ENCODE measurements at regions not wholly inside any gene's neighbourhood (a gene's known extent, or its start where the extent isn't known, plus 50 kb on each side); places are given as distances from the start of the nearest gene placed in this dataset.
"Not testable (repeated sequence)": the region's sequence is repeated elsewhere in the genome, so short reads cannot be mapped to it uniquely, and the experiment has no call there.

DNA sequence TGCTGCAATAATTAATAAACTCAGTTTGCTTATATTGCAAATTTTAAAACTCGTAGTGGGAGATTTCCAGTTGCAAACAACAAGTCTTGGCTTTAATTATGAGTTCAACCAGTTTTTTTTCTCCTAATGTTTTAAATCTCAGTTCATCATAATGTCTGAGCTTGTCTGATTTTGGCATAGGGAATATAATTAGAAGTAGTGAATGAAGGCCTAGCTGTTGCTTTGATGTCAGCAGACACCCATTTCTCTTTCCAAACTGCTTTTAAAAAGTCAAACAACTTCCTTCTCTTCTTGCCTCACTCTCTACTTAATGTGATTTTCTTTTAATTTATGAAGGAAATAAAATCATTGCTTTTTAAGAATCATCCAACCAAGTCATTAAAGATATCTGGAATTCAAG, 1462.1 kb downstream of the DPP10 start:
- H3K4me3 Mint-ChIP-seq = no peak overlapping the region
- no peak for DNase-seq
- no peaks in the 10 kb centered on the region for H3K27me3 Mint-ChIP-seq
- H3K4me1 Mint-ChIP-seq (ENCODE audit: low read depth in 2 of 2) = no peaks in the 10 kb centered on the region
- no peak overlapping the region for H3K27ac Mint-ChIP-seq
- H3K36me3 Mint-ChIP-seq (ENCODE audit: insufficient read depth) = no peaks in the 10 kb centered on the region
- no peak for ATAC-seq (replicated peaks)
- peaks cover 3 to 28% of the 10 kb centered on the region in 2 donors for H3K9me3 Mint-ChIP-seq

DNA sequence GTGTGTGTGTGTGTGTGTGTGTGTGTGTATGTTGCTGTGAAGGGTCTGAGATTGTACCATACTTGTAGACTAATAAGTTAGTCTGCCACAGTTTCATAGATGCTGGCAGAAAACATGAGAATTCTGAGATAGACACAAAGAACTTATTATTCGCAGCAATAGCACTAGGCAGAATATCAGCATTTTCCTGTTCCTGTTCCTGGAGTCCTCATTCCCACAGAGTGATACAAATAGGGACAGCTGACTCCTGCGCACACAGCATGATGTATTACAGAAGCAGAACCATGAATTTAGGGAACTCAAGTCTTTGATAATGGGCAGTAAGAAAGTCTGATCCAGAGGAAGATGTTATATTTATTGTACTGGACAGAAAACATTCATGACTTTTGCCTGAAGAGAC, 1466.3 kb downstream of the DPP10 start:
- Mint-ChIP-seq H3K36me3 (ENCODE audit: insufficient read depth) (no peaks in the 10 kb centered on the region), H3K9me3 (peaks cover 1 to 14% of the 10 kb centered on the region in 2 donors), H3K4me1 (ENCODE audit: low read depth in 2 of 2) (no peaks in the 10 kb centered on the region), H3K4me3 (no peak overlapping the region), H3K27me3 (no peaks in the 10 kb centered on the region), H3K27ac (no peak overlapping the region)
- DNase-seq (no peak), ATAC-seq (replicated peaks) (no peak)

DNA sequence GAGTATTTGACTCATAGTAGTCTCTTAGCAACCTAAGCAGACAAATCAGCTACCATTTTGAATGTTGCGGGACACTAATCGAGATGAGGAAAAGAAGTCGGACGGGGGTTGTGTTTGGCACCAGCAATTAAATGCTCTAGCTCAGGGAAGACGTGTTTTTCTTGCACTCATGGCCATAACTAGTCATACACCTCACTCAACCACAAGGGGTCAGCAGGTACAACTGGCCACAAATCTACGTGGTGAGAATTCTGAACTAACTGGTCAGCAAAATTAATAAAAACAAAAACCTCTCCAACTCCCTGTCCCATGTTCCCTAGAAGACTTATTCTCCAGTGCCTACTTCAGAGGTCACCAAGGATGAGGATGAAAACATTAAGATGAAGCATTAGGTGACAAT, 1467.8 kb downstream of the DPP10 start:
- DNase-seq (no peak), ATAC-seq (replicated peaks) (no peak)
- no peaks in the 10 kb centered on the region for H3K4me1 Mint-ChIP-seq (ENCODE audit: low read depth in 2 of 2)
- no peak overlapping the region for H3K27ac Mint-ChIP-seq
- peaks cover 0 to 7% of the 10 kb centered on the region in 2 donors for H3K9me3 Mint-ChIP-seq
- H3K36me3 Mint-ChIP-seq (ENCODE audit: insufficient read depth) = no peaks in the 10 kb centered on the region
- no peak overlapping the region for H3K4me3 Mint-ChIP-seq
- H3K27me3 Mint-ChIP-seq = no peaks in the 10 kb centered on the region

DNA sequence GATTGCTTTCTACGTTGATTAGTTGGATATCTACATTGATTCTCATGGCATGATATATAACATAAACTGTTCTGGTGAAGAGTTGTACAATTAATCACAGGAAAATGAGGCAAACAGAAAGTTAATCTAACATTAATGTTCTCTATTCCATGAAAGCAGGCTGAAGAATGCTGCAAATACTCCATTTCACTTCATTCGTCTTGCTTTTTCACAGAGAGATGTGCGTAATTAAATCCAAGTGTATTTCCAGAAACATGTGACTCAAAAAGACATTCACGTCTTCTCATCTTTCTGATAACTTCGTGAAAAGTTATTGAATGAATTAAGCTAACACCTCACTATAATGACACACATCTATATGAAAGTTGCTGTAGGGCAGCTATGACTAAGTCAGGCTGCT, 1471.5 kb downstream of the DPP10 start:
- no peaks in the 10 kb centered on the region for H3K4me1 Mint-ChIP-seq (ENCODE audit: low read depth in 2 of 2)
- H3K27me3 Mint-ChIP-seq = no peaks in the 10 kb centered on the region
- peaks cover 0 to 11% of the 10 kb centered on the region in 2 donors for H3K9me3 Mint-ChIP-seq
- no peak overlapping the region for H3K27ac Mint-ChIP-seq
- no peak overlapping the region for H3K4me3 Mint-ChIP-seq
- DNase-seq = no peak
- ATAC-seq (replicated peaks) = no peak
- no peaks in the 10 kb centered on the region for H3K36me3 Mint-ChIP-seq (ENCODE audit: insufficient read depth)

- Mint-ChIP-seq H3K27me3 (no peaks in the 10 kb centered on the region), H3K27ac (no peak overlapping the region), H3K9me3 (peaks cover 15 to 21% of the 10 kb centered on the region in 2 donors), H3K4me3 (no peak overlapping the region), H3K4me1 (ENCODE audit: low read depth in 2 of 2) (no peaks in the 10 kb centered on the region), H3K36me3 (ENCODE audit: insufficient read depth) (no peaks in the 10 kb centered on the region)
- ATAC-seq (replicated peaks) = no peak
- DNase-seq = no peak
These were observed 1479.1 kb downstream of the DPP10 start for GRCh38 chr2:115921541-115921940.

- no peaks in the 10 kb centered on the region for H3K36me3 Mint-ChIP-seq (ENCODE audit: insufficient read depth)
- no peak overlapping the region for H3K27ac Mint-ChIP-seq
- peaks cover 5 to 19% of the 10 kb centered on the region in 2 donors for H3K9me3 Mint-ChIP-seq
- H3K4me3 Mint-ChIP-seq = no peak overlapping the region
- ATAC-seq (replicated peaks) = no peak
- H3K4me1 Mint-ChIP-seq (ENCODE audit: low read depth in 2 of 2) = no peaks in the 10 kb centered on the region
- no peak for DNase-seq
- no peaks in the 10 kb centered on the region for H3K27me3 Mint-ChIP-seq
These were observed 1497.5 kb downstream of the DPP10 start for GRCh38 chr2:115939902-115940301.

- Mint-ChIP-seq H3K27ac (no peak overlapping the region), H3K4me3 (no peak overlapping the region), H3K4me1 (ENCODE audit: low read depth in 2 of 2) (no peaks in the 10 kb centered on the region), H3K27me3 (no peaks in the 10 kb centered on the region), H3K36me3 (ENCODE audit: insufficient read depth) (no peaks in the 10 kb centered on the region), H3K9me3 (peaks cover 9 to 22% of the 10 kb centered on the region in 2 donors)
- no peak for DNase-seq
- no peak for ATAC-seq (replicated peaks)
These were observed 1500.4 kb downstream of the DPP10 start for GRCh38 chr2:115942800-115943199.

DNA sequence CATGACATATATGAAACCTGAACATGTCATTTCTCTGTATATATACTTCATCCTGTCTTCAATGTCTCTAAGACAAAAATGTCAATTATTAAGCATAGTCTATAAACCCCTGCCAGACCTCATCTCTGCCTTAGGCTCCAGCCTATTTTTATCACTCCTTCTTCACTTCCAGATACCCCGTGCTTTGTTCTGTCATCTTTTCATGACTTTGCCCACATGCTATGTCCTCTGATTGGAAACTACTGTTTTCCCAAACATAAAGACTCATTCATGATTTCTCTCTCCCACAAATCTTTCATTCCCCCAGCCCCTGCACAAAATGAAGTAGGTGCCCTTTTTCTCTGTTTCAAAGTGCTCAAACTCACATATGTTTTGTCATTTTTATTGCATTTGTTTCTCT, 1503.9 kb downstream of the DPP10 start:
- H3K9me3 Mint-ChIP-seq = peaks cover 14 to 26% of the 10 kb centered on the region in 2 donors
- H3K4me1 Mint-ChIP-seq (ENCODE audit: low read depth in 2 of 2) = no peaks in the 10 kb centered on the region
- no peaks in the 10 kb centered on the region for H3K27me3 Mint-ChIP-seq
- no peaks in the 10 kb centered on the region for H3K36me3 Mint-ChIP-seq (ENCODE audit: insufficient read depth)
- no peak overlapping the region for H3K27ac Mint-ChIP-seq
- DNase-seq (no peak), ATAC-seq (replicated peaks) (no peak)
- no peak overlapping the region for H3K4me3 Mint-ChIP-seq

DNA sequence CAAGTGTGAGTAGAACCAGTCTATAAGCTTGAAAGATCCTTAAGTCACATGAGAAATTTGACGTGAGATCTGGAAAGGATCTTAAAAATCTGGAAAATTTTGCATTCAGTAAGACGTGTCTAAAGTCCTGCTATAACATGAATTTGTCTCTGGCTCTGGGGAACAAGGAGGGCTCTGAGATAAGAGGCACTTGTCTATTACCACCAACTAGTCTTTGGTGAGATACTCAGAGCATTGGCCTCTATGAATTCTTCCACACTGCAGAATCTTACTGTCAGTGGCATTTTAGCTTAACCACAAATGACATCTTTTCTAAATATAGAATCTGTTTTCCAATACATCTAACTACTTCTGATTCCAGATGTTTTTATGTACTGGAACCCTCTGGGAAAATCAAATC, 1504.5 kb downstream of the DPP10 start:
- ATAC-seq (replicated peaks) = no peak
- peaks cover 14 to 23% of the 10 kb centered on the region in 2 donors for H3K9me3 Mint-ChIP-seq
- H3K36me3 Mint-ChIP-seq (ENCODE audit: insufficient read depth) = no peaks in the 10 kb centered on the region
- DNase-seq = no peak
- no peak overlapping the region for H3K27ac Mint-ChIP-seq
- no peaks in the 10 kb centered on the region for H3K27me3 Mint-ChIP-seq
- no peaks in the 10 kb centered on the region for H3K4me1 Mint-ChIP-seq (ENCODE audit: low read depth in 2 of 2)
- no peak overlapping the region for H3K4me3 Mint-ChIP-seq

GRCh38 chr2:115976916-115977315, 1534.5 kb downstream of the DPP10 start:
- H3K4me3 Mint-ChIP-seq = no peak overlapping the region
- no peaks in the 10 kb centered on the region for H3K27me3 Mint-ChIP-seq
- DNase-seq = no peak
- no peaks in the 10 kb centered on the region for H3K36me3 Mint-ChIP-seq (ENCODE audit: insufficient read depth)
- no peak overlapping the region for H3K27ac Mint-ChIP-seq
- peaks cover 8 to 30% of the 10 kb centered on the region in 2 donors for H3K9me3 Mint-ChIP-seq
- no peaks in the 10 kb centered on the region for H3K4me1 Mint-ChIP-seq (ENCODE audit: low read depth in 2 of 2)
- ATAC-seq (replicated peaks) = no peak

GRCh38 chr2:115999039-115999438, 1556.6 kb downstream of the DPP10 start:
- H3K27ac Mint-ChIP-seq = no peak overlapping the region
- no peaks in the 10 kb centered on the region for H3K4me1 Mint-ChIP-seq (ENCODE audit: low read depth in 2 of 2)
- H3K27me3 Mint-ChIP-seq = no peaks in the 10 kb centered on the region
- no peak for ATAC-seq (replicated peaks)
- DNase-seq = no peak
- H3K4me3 Mint-ChIP-seq = no peak overlapping the region
- H3K36me3 Mint-ChIP-seq (ENCODE audit: insufficient read depth) = no peaks in the 10 kb centered on the region
- peaks cover 3 to 15% of the 10 kb centered on the region in 2 donors for H3K9me3 Mint-ChIP-seq

DNA sequence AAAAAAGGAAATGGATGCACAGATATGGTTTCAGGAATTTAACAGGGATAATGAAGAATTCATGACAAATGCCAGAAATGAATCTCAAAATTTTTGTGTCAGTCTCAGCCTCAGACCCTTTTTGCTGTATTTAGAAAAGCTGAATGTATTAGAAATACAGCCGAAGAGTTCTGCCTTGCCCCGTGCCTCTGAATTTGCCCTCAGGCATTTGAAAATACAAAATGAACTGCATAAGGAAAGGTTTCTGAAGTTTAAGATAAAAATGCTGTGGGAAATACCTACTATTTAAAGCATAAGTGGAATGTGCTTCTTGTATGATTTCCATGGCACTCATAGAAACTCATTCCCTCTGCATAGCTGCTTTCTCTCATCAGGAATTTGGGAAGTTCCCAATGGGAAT, 1580.6 kb downstream of the DPP10 start:
- no peaks in the 10 kb centered on the region for H3K4me1 Mint-ChIP-seq (ENCODE audit: low read depth in 2 of 2)
- no peaks in the 10 kb centered on the region for H3K36me3 Mint-ChIP-seq (ENCODE audit: insufficient read depth)
- H3K27me3 Mint-ChIP-seq = no peaks in the 10 kb centered on the region
- no peak overlapping the region for H3K4me3 Mint-ChIP-seq
- ATAC-seq (replicated peaks) (no peak), DNase-seq (no peak)
- H3K27ac Mint-ChIP-seq = no peak overlapping the region
- peaks cover 7 to 10% of the 10 kb centered on the region in 2 donors for H3K9me3 Mint-ChIP-seq

GRCh38 chr2:116038758-116039157, 1596.3 kb downstream of the DPP10 start:
- H3K27ac Mint-ChIP-seq; DNase-seq; H3K4me1 Mint-ChIP-seq (ENCODE audit: low read depth in 2 of 2); H3K27me3 Mint-ChIP-seq; H3K4me3 Mint-ChIP-seq; ATAC-seq (replicated peaks); H3K36me3 Mint-ChIP-seq (ENCODE audit: insufficient read depth): not testable (repeated sequence)
- H3K9me3 Mint-ChIP-seq = peaks cover 10 to 21% of the 10 kb centered on the region in 2 donors

- DNase-seq = no peak
- no peak for ATAC-seq (replicated peaks)
These were observed 1600.1 kb downstream of the DPP10 start for GRCh38 chr2:116042530-116042929.

DNA sequence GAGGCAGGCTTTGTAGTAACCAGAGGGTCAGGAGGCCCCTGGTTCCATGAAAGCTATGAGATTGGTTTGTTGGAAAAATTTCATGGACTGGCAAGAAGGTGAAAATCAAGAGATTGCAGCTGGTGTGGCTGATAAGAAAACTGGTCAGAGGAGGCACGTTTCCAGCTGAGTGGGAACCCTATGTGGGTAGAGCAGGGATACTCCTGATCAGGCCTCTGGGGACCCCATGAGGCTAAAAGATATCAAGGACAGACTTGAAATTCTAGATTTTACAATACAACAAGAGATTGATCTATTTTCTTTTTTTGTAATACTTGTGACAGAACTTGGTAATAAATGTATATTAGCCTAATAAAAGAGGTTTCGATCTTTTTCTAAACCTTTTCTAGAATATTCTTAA, 1615.1 kb downstream of the DPP10 start:
- H3K4me1 Mint-ChIP-seq (ENCODE audit: low read depth in 2 of 2) = no peaks in the 10 kb centered on the region
- DNase-seq = no peak
- ATAC-seq (replicated peaks) = no peak
- no peaks in the 10 kb centered on the region for H3K27me3 Mint-ChIP-seq
- no peak overlapping the region for H3K27ac Mint-ChIP-seq
- no peak overlapping the region for H3K4me3 Mint-ChIP-seq
- no peaks in the 10 kb centered on the region for H3K36me3 Mint-ChIP-seq (ENCODE audit: insufficient read depth)
- H3K9me3 Mint-ChIP-seq = peaks cover 2 to 10% of the 10 kb centered on the region in 2 donors

More at GRCh38 chr2:116042530-116042929, 1600.1 kb downstream of the DPP10 start:
- Mint-ChIP-seq H3K27ac (no peak overlapping the region), H3K4me1 (ENCODE audit: low read depth in 2 of 2) (no peaks in the 10 kb centered on the region), H3K9me3 (peaks cover 13% of the 10 kb centered on the region in 2 donors), H3K4me3 (no peak overlapping the region), H3K27me3 (no peaks in the 10 kb centered on the region), H3K36me3 (ENCODE audit: insufficient read depth) (no peaks in the 10 kb centered on the region)

Data from effector memory CD8-positive, alpha-beta T cell (primary cell).